ENCODE measurements at regions not wholly inside any gene's neighbourhood (a gene's known extent, or its start where the extent isn't known, plus 50 kb on each side); places are given as distances from the start of the nearest gene placed in this dataset.

GRCh38 chr1:5242850-5243249 is 588.4 kb downstream of the AJAP1 start:
- no peak for DNase-seq (ENCODE audit: insufficient read length, low spot score, missing footprints)
- no peak overlapping the region for H3K4me3 ChIP-seq (ENCODE audit: insufficient read depth, low read length)
- no peak overlapping the region for H3K4me2 ChIP-seq (ENCODE audit: insufficient read depth, low read length)
- H3K79me2 ChIP-seq (ENCODE audit: insufficient read depth, low read length): no peaks in the 10 kb centered on the region
- no peak overlapping the region for H2AFZ ChIP-seq (ENCODE audit: low read length)
- no peaks in the 10 kb centered on the region for H3K36me3 ChIP-seq (ENCODE audit: insufficient read depth, low read length)
- no peaks in the 10 kb centered on the region for H3K9me3 ChIP-seq (ENCODE audit: low read depth, low read length)
- no peak overlapping the region for H3K27ac ChIP-seq (ENCODE audit: low read depth, low read length)
- no peak for TF ChIP-seq CTCF (IDR thresholded peaks at IDR 0.05; ENCODE audit: extremely low read depth, low read depth, low read length)
- no peaks in the 10 kb centered on the region for H3K4me1 ChIP-seq (ENCODE audit: insufficient read depth, low read length)
- no peaks in the 10 kb centered on the region for H4K20me1 ChIP-seq (ENCODE audit: insufficient read depth, low read length)
- H3K27me3 ChIP-seq (ENCODE audit: insufficient read depth, low read length): no peaks in the 10 kb centered on the region

GRCh38 chr1:5239911-5240310 is 585.5 kb downstream of the AJAP1 start:
- Histone ChIP-seq H3K79me2 (ENCODE audit: insufficient read depth, low read length) (no peaks in the 10 kb centered on the region), H3K27ac (ENCODE audit: low read depth, low read length) (no peak overlapping the region), H3K36me3 (ENCODE audit: insufficient read depth, low read length) (no peaks in the 10 kb centered on the region), H3K9me3 (ENCODE audit: low read depth, low read length) (no peaks in the 10 kb centered on the region), H4K20me1 (ENCODE audit: insufficient read depth, low read length) (no peaks in the 10 kb centered on the region), H3K4me2 (ENCODE audit: insufficient read depth, low read length) (no peak overlapping the region), H3K4me1 (ENCODE audit: insufficient read depth, low read length) (no peaks in the 10 kb centered on the region), H2AFZ (ENCODE audit: low read length) (no peak overlapping the region), H3K27me3 (ENCODE audit: insufficient read depth, low read length) (no peaks in the 10 kb centered on the region), H3K4me3 (ENCODE audit: insufficient read depth, low read length) (no peak overlapping the region)
- no peak for DNase-seq (ENCODE audit: insufficient read length, low spot score, missing footprints)
- TF ChIP-seq CTCF (IDR thresholded peaks at IDR 0.05; ENCODE audit: extremely low read depth, low read depth, low read length): no peak

- H3K4me1 ChIP-seq (ENCODE audit: insufficient read depth, low read length): no peaks in the 10 kb centered on the region
- H4K20me1 ChIP-seq (ENCODE audit: insufficient read depth, low read length): no peaks in the 10 kb centered on the region
- no peak for DNase-seq (ENCODE audit: insufficient read length, low spot score, missing footprints)
- no peaks in the 10 kb centered on the region for H3K36me3 ChIP-seq (ENCODE audit: insufficient read depth, low read length)
- H3K27me3 ChIP-seq (ENCODE audit: insufficient read depth, low read length): no peaks in the 10 kb centered on the region
- H3K27ac ChIP-seq (ENCODE audit: low read depth, low read length): no peak overlapping the region
- no peak for TF ChIP-seq CTCF (IDR thresholded peaks at IDR 0.05; ENCODE audit: extremely low read depth, low read depth, low read length)
- no peaks in the 10 kb centered on the region for H3K9me3 ChIP-seq (ENCODE audit: low read depth, low read length)
- no peak overlapping the region for H3K4me2 ChIP-seq (ENCODE audit: insufficient read depth, low read length)
- no peak overlapping the region for H2AFZ ChIP-seq (ENCODE audit: low read length)
- H3K79me2 ChIP-seq (ENCODE audit: insufficient read depth, low read length): no peaks in the 10 kb centered on the region
- H3K4me3 ChIP-seq (ENCODE audit: insufficient read depth, low read length): no peak overlapping the region
Observed at GRCh38 chr1:5238351-5239130, 584.1 kb downstream of the AJAP1 start.

- H3K27me3 ChIP-seq (ENCODE audit: insufficient read depth, low read length): no peaks in the 10 kb centered on the region
- no peaks in the 10 kb centered on the region for H3K79me2 ChIP-seq (ENCODE audit: insufficient read depth, low read length)
- H3K9me3 ChIP-seq (ENCODE audit: low read depth, low read length): no peaks in the 10 kb centered on the region
- DNase-seq (ENCODE audit: insufficient read length, low spot score, missing footprints): no peak
- H3K27ac ChIP-seq (ENCODE audit: low read depth, low read length): no peak overlapping the region
- no peaks in the 10 kb centered on the region for H4K20me1 ChIP-seq (ENCODE audit: insufficient read depth, low read length)
- H2AFZ ChIP-seq (ENCODE audit: low read length): no peak overlapping the region
- no peaks in the 10 kb centered on the region for H3K4me1 ChIP-seq (ENCODE audit: insufficient read depth, low read length)
- no peak overlapping the region for H3K4me2 ChIP-seq (ENCODE audit: insufficient read depth, low read length)
- no peak overlapping the region for H3K4me3 ChIP-seq (ENCODE audit: insufficient read depth, low read length)
- no peaks in the 10 kb centered on the region for H3K36me3 ChIP-seq (ENCODE audit: insufficient read depth, low read length)
- no peak for TF ChIP-seq CTCF (IDR thresholded peaks at IDR 0.05; ENCODE audit: extremely low read depth, low read depth, low read length)
Observed at GRCh38 chr1:5235355-5235899, 581.0 kb downstream of the AJAP1 start.
